GM23248 (cell line): ENCODE measurements at regions not wholly inside any gene's neighbourhood (a gene's known extent, or its start where the extent isn't known, plus 50 kb on each side); places are given as distances from the start of the nearest gene placed in this dataset.
"Not testable (repeated sequence)": the region's sequence is repeated elsewhere in the genome, so short reads cannot be mapped to it uniquely, and the experiment has no call there.

Experiments used
- EZH2 ChIP-seq: fragments of 200-600 bp; sonication (generic); IDR thresholded peaks from 2 replicates; pipeline ENCODE4 v1.6.1; 2018; ENCODE audit warnings: antibody characterized with exemption, mild to moderate bottlenecking; ENCODE audit not compliant: insufficient read depth, poor library complexity, severe bottlenecking
- EZH2phosphoT487 ChIP-seq: fragments of 200-600 bp; sonication (generic); IDR thresholded peaks from 2 replicates; pipeline ENCODE4 v1.6.1; 2018; ENCODE audit warnings: antibody characterized with exemption, moderate library complexity, mild to moderate bottlenecking, low read depth; ENCODE audit not compliant: insufficient read depth

GRCh38 chr3:26323741-26324140 is 298.8 kb upstream of the LRRC3B start:
- not testable (repeated sequence) for TF ChIP-seq EZH2, EZH2phosphoT487
